Panc1 (cell line): ENCODE measurements at regions not wholly inside any gene's neighbourhood (a gene's known extent, or its start where the extent isn't known, plus 50 kb on each side); places are given as distances from the start of the nearest gene placed in this dataset.

Source experiments
- CTCF ChIP-seq: fragments of 450-650 bp; IDR thresholded peaks from 2 replicates; pipeline ENCODE4 v1.5.1; 2017; ENCODE audit warnings: mild to moderate bottlenecking
- POLR2AphosphoS5 ChIP-seq: IDR thresholded peaks from 2 replicates; pipeline ENCODE4 v1.6.1; 2012; ENCODE audit warnings: mild to moderate bottlenecking, low read depth, low read length, moderate library complexity

GRCh38 chr6:126820634-126821033 is 297.8 kb upstream of the RSPO3 start:
- TF ChIP-seq CTCF (no peak), POLR2AphosphoS5 (no peak)
